HepG2 (cell line): ENCODE measurements at regions not wholly inside any gene's neighbourhood (a gene's known extent, or its start where the extent isn't known, plus 50 kb on each side); places are given as distances from the start of the nearest gene placed in this dataset.

Source experiments
- ATAC-seq: fragments of 200-7000 bp; cut with Tn5 transposase; 3 replicates; pipeline ENCODE4 v1.9.1; 2020; ENCODE audit warnings: mild to moderate bottlenecking, moderate library complexity
- BruUV-seq: library from RNA; stranded (reverse); fragments of 400-500 nt; replicated peaks from 2 replicates; lab custom pipeline; 2021; lab: Mats Ljungman, UMichigan
- CTCF ChIA-PET: fragments of 300-600 bp; formaldehyde crosslinking; extraction: SDS; loops from one replicate; lab custom pipeline; 2021; ENCODE audit warnings: low total read pairs, inconsistent platforms, low intra/inter-chr PET ratio; lab: Yijun Ruan, JAX
- POLR2A ChIA-PET: fragments of 350-600 bp; sonication (Branson Sonifier 250); formaldehyde crosslinking; loops from one replicate; lab custom pipeline; 2020; ENCODE audit warnings: antibody characterized with exemption, inconsistent platforms; lab: Yijun Ruan, JAX
- DNase-seq: peaks from one replicate; pipeline ENCODE4 v3.0.0-alpha.2; 2015; ENCODE audit warnings: low spot score
- FAIRE-seq: peaks from 3 replicates; lab custom pipeline; 2011; peaks lifted over from hg19 to GRCh38; lab: Jason Lieb, UNC
- H2AFZ ChIP-seq: one replicate; pipeline ENCODE4 v1.6.1; 2011; ENCODE audit warnings: low read length, inconsistent platforms
- H3K27ac ChIP-seq: fragments of 300-600 bp; 3 replicates; pipeline ENCODE4 v1.8.0; 2011; ENCODE audit warnings: mixed run types, mild to moderate bottlenecking, mixed read lengths, low read length, inconsistent platforms; ENCODE audit not compliant: insufficient read depth; ENCODE audit errors: extremely low read length
- H3K27me3 ChIP-seq, 2 experiments: fragments of 200-600 bp in 1 of 2; 2 replicates in 1 of 2; 3 replicates in 1 of 2; pipeline versions ENCODE4 v1.6.0 to v1.8.0; 2011; ENCODE audit warnings: low read length in 2 of 2, mild to moderate bottlenecking in 2 of 2, moderate library complexity in 2 of 2, inconsistent platforms in 1 of 2; ENCODE audit not compliant: insufficient read depth in 2 of 2, control insufficient read depth in 1 of 2
- H3K36me3 ChIP-seq, 2 experiments: fragments of 200-600 bp in 1 of 2; replicated peaks in 1 of 2; 2 replicates in 1 of 2; 3 replicates in 1 of 2; pipeline versions ENCODE4 v1.5.1 to v1.8.0; 2011; ENCODE audit warnings: low read length in 2 of 2, inconsistent platforms in 1 of 2; ENCODE audit not compliant: insufficient read depth in 2 of 2, control insufficient read depth in 1 of 2
- H3K4me1 ChIP-seq: 2 replicates; pipeline ENCODE4 v1.5.1; 2012; ENCODE audit warnings: low read length, inconsistent platforms; ENCODE audit not compliant: insufficient read depth
- H3K4me2 ChIP-seq: 2 replicates; pipeline ENCODE4 v1.6.0; 2011; ENCODE audit warnings: low read depth, low read length, inconsistent platforms
- H3K4me3 ChIP-seq, 3 experiments: fragments of 200-600 bp in 1 of 3; sonication (generic), shearing (Covaris generic) in 1 of 3; replicated peaks in 1 of 3; 2 replicates each; pipeline ENCODE4 v1.5.1; 2011 to 2016; ENCODE audit warnings: low read length in 3 of 3, inconsistent platforms in 2 of 3, low read depth in 2 of 3, mild to moderate bottlenecking in 2 of 3, control low read depth in 1 of 3, mixed read lengths in 1 of 3; ENCODE audit not compliant: insufficient read depth in 1 of 3
- H3K79me2 ChIP-seq: one replicate; pipeline ENCODE4 v1.6.1; 2011; ENCODE audit warnings: low read length, inconsistent platforms; ENCODE audit not compliant: insufficient read depth
- H3K9ac ChIP-seq: 2 replicates; pipeline ENCODE4 v1.6.0; 2011; ENCODE audit warnings: mild to moderate bottlenecking, low read depth, low read length, inconsistent platforms; ENCODE audit not compliant: insufficient read depth
- H3K9me3 ChIP-seq: 2 replicates; pipeline ENCODE4 v1.5.1; 2012; ENCODE audit warnings: mild to moderate bottlenecking, low read length
- H4K20me1 ChIP-seq: 2 replicates; pipeline ENCODE4 v1.6.0; 2011; ENCODE audit warnings: inconsistent platforms, mild to moderate bottlenecking, low read length, moderate library complexity; ENCODE audit not compliant: insufficient read depth
- AHDC1 ChIP-seq: sonication (generic); formaldehyde crosslinking; IDR thresholded peaks from 2 replicates; pipeline ENCODE4 v1.5.1; 2020; ENCODE audit warnings: mild to moderate bottlenecking, missing genetic modification reagents, borderline replicate concordance
- BRD4 ChIP-seq: sonication (generic); formaldehyde crosslinking; IDR thresholded peaks from 2 replicates; pipeline ENCODE4 v1.4.0; 2020; ENCODE audit warnings: missing genetic modification reagents
- HIVEP1 ChIP-seq: sonication (generic); formaldehyde crosslinking; IDR thresholded peaks from 2 replicates; pipeline ENCODE4 v1.4.0; 2020; ENCODE audit warnings: mild to moderate bottlenecking, missing genetic modification reagents
- MAF1 ChIP-seq: sonication (generic); formaldehyde crosslinking; IDR thresholded peaks from 2 replicates; pipeline ENCODE4 v1.5.0; 2020; ENCODE audit warnings: missing genetic modification reagents, borderline replicate concordance
- MEIS1 ChIP-seq: sonication (generic); formaldehyde crosslinking; IDR thresholded peaks from 2 replicates; pipeline ENCODE4 v1.9.0; 2021; ENCODE audit warnings: mild to moderate bottlenecking, missing genetic modification reagents, moderate library complexity, borderline replicate concordance
- NFIB ChIP-seq: sonication (generic); formaldehyde crosslinking; IDR thresholded peaks from 2 replicates; pipeline ENCODE4 v1.9.0; 2021; ENCODE audit warnings: missing genetic modification reagents, mild to moderate bottlenecking, borderline replicate concordance
- PRPF4 ChIP-seq: fragments of 200-400 bp; formaldehyde crosslinking; IDR thresholded peaks from 2 replicates; pipeline ENCODE4 v1.6.1; 2016; ENCODE audit warnings: low read length, low read depth; ENCODE audit not compliant: poor library complexity, severe bottlenecking
- SATB2 ChIP-seq: sonication (generic); formaldehyde crosslinking; IDR thresholded peaks from 2 replicates; pipeline ENCODE4 v1.5.0; 2020; ENCODE audit warnings: missing genetic modification reagents
- SMC3 ChIP-seq: IDR thresholded peaks from 2 replicates; pipeline ENCODE4 v1.6.1; 2011; ENCODE audit warnings: low read length, improper control_type of control experiment
- SOX13 ChIP-seq, 3 experiments: fragments of 450-650 bp in 1 of 3; sonication (generic) in 1 of 3; formaldehyde crosslinking in 1 of 3; IDR thresholded peaks in 2 of 3; conservative IDR thresholded peaks in 1 of 3; 2 replicates each; pipeline versions ENCODE4 v1.5.0 to v1.6.1; 2016 to 2020; ENCODE audit warnings: antibody characterized with exemption in 1 of 3, mild to moderate bottlenecking in 1 of 3, missing compliant biosample characterization in 1 of 3, missing genetic modification reagents in 1 of 3, moderate library complexity in 1 of 3
- XBP1 ChIP-seq: sonication (generic); formaldehyde crosslinking; IDR thresholded peaks from 2 replicates; pipeline ENCODE4 v1.5.0; 2020; ENCODE audit warnings: missing genetic modification reagents
- ZIK1 ChIP-seq: sonication (generic); formaldehyde crosslinking; IDR thresholded peaks from 2 replicates; pipeline ENCODE4 v1.5.0; 2020; ENCODE audit warnings: mild to moderate bottlenecking, low read depth, missing genetic modification reagents, borderline replicate concordance
- ZMYM3 ChIP-seq: sonication (generic); formaldehyde crosslinking; IDR thresholded peaks from 2 replicates; pipeline ENCODE4 v1.5.1; 2020; ENCODE audit warnings: mild to moderate bottlenecking, missing genetic modification reagents
- ZNF205 ChIP-seq: IDR thresholded peaks from 2 replicates; pipeline ENCODE4 v1.6.1; 2018; ENCODE audit warnings: missing biosample characterization, missing genetic modification reagents
- ZNF3 ChIP-seq: IDR thresholded peaks from 2 replicates; pipeline ENCODE4 v1.7.0; 2017; ENCODE audit warnings: inconsistent platforms
- ZNF629 ChIP-seq: sonication (generic); formaldehyde crosslinking; conservative IDR thresholded peaks from 2 replicates; pipeline ENCODE4 v1.5.0; 2020; ENCODE audit warnings: missing genetic modification reagents
- ZNF749 ChIP-seq: sonication (generic); formaldehyde crosslinking; IDR thresholded peaks from 2 replicates; pipeline ENCODE4 v1.8.0; 2022; ENCODE audit warnings: mild to moderate bottlenecking, missing genetic modification reagents, moderate library complexity, borderline replicate concordance
- WGBS: methylation state at CpG from one replicate; pipeline ENCODE4 v1.1.6; 2017; ENCODE audit warnings: low lambda C conversion rate; 5-methylcytosine and 5-hydroxymethylcytosine counted together
- in situ Hi-C: cut with HindIII; loops from 2 replicates; pipeline ENCODE4 v1.10.0; 2017; ENCODE audit warnings: low pct_unique_long_range_greater_than_20kb; ENCODE audit not compliant: extremely low pct_ligation_motif_present
- intact Hi-C: fragments of 100-400 bp; cut with micrococcal nuclease; formaldehyde crosslinking; loops from one replicate; pipeline ENCODE4 v1.10.0; 2022; ENCODE audit not compliant: unreplicated experiment
- TF ChIP-seq, protein P1 (sequence below): IDR thresholded peaks from 2 replicates; pipeline ENCODE4 v1.6.1; 2016; ENCODE audit warnings: mild to moderate bottlenecking

DNA sequence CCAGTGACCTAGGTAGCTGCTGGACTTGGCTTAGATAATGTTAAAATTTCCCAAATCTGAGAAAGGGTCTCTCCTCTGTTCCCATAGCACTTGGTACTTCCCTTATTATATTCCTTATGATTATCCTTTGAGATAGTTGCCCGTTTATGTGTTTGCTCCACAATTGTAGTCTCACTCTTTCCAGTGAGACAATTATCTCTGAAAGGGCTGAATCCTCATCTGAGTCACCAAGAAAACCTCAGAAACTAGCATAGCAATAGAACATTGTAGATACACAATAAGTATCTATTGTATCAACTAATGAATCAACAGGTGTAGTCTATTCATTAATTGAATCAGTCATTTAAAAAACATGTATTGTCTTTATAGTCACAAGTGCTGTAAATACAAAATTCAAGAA is 119.1 kb upstream of the FAR2 start:
- H2AFZ ChIP-seq = no peak overlapping the region
- no peaks in the 10 kb centered on the region for H3K4me1 ChIP-seq
- POLR2A ChIA-PET = no interaction called here
- WGBS = 0% methylated on average over 1 of the region's 1 CpG
- TF ChIP-seq AHDC1 (no peak), ZNF3 (CRISPR knock-in tag) (no peak), ZNF205 (no peak), SOX13 (IDR thresholded peaks at IDR 0.05) (no peak), SOX13 (CRISPR knock-in tag; conservative IDR thresholded peaks at IDR 0.05 in 1 of 2, IDR thresholded peaks at IDR 0.05 in 1 of 2) (no peak), ZNF749 (CRISPR knock-in tag) (no peak), ZMYM3 (CRISPR knock-in tag) (no peak), BRD4 (CRISPR knock-in tag) (no peak), PRPF4 (no peak), SATB2 (CRISPR knock-in tag) (no peak), ZIK1 (CRISPR knock-in tag) (no peak), SMC3 (no peak), HIVEP1 (CRISPR knock-in tag) (no peak), MEIS1 (CRISPR knock-in tag) (no peak), XBP1 (no peak), MAF1 (CRISPR knock-in tag) (no peak), NFIB (CRISPR knock-in tag) (no peak), ZNF629 (CRISPR knock-in tag) (no peak)
- TF ChIP-seq, protein P1, sequence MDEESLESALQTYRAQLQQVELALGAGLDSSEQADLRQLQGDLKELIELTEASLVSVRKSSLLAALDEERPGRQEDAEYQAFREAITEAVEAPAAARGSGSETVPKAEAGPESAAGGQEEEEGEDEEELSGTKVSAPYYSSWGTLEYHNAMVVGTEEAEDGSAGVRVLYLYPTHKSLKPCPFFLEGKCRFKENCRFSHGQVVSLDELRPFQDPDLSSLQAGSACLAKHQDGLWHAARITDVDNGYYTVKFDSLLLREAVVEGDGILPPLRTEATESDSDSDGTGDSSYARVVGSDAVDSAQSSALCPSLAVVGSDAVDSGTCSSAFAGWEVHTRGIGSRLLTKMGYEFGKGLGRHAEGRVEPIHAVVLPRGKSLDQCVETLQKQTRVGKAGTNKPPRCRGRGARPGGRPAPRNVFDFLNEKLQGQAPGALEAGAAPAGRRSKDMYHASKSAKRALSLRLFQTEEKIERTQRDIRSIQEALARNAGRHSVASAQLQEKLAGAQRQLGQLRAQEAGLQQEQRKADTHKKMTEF (CRISPR knock-in tag) = no peak
- TF ChIP-seq, all 625 proteins: peak for 0
- in situ Hi-C loops = no loop called here
- DNase-seq (no peak), ATAC-seq (no peak), FAIRE-seq (no peak)
- no peaks in the 10 kb centered on the region for H3K79me2 ChIP-seq
- no peaks in the 10 kb centered on the region for H3K9me3 ChIP-seq
- no peak overlapping the region for H3K27ac ChIP-seq
- no TSS peak for BruUV-seq
- H3K36me3 ChIP-seq = no peaks in the 10 kb centered on the region
- H3K4me2 ChIP-seq = no peak overlapping the region
- intact Hi-C loops = no loop called here
- CTCF ChIA-PET = no interaction called here
- H3K9ac ChIP-seq = no peak overlapping the region
- H3K4me3 ChIP-seq = no peak overlapping the region
- H4K20me1 ChIP-seq = no peaks in the 10 kb centered on the region
- H3K27me3 ChIP-seq = no peaks in the 10 kb centered on the region; a peak in 1 of 5 replicates
